ENCODE measurements at regions not wholly inside any gene's neighbourhood (a gene's known extent, or its start where the extent isn't known, plus 50 kb on each side); places are given as distances from the start of the nearest gene placed in this dataset.

DNA sequence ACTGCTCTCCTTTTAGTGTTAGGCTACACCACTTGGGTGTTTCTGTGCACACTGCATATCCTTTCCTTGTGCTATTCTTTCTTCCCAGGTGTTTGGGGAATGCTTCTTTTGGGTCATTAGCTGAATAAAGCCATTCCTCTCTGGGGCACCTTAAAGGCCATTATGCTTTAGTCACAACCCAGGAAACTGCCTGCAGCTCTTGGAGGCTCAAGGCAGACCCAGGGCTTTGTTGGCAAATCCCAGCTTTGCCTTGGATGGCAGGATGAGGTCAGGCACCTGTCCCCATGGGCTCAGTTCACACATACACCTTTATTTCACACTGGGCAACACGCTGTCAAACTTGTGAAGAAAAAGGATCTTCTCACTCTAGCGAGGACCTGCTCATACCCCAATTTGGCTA is 460.6 kb downstream of the CCSER2 start:
- in situ Hi-C loops (cut with MboI; ENCODE audit: low sequenced_read_pairs): no loop called here
- H3K56ac ChIP-seq (ENCODE audit: extremely low read depth, insufficient read depth, low read length): no peak overlapping the region
- no peak overlapping the region for H2BK5ac ChIP-seq (ENCODE audit: low read depth, low read length, poor library complexity, severe bottlenecking)
- no peak overlapping the region for H3K27ac ChIP-seq (ENCODE audit: insufficient read depth, low read length)
- H3K79me1 ChIP-seq (ENCODE audit: low read depth in 1 of 2, low read length in 2 of 2): no peaks in the 10 kb centered on the region
- no peak overlapping the region for H3K4me2 ChIP-seq (ENCODE audit: low read depth, low read length)
- no peak overlapping the region for H4K91ac ChIP-seq (ENCODE audit: insufficient read depth, low read depth, low read length)
- CTCF ChIA-PET: no interaction called here
- POLR2A ChIA-PET (ENCODE audit: unreplicated experiment): no interaction called here
- H3K27me3 ChIP-seq (ENCODE audit: control insufficient read depth, insufficient read depth, low read length): no peaks in the 10 kb centered on the region
- no peak for DNase-seq
- no peak overlapping the region for H3K18ac ChIP-seq (ENCODE audit: low read depth, low read length)
- no CpG with 5 or more reads among the region's 2 CpGs for WGBS, 2 experiments (ENCODE audit: extremely low coverage in 2 of 2, insufficient read length in 1 of 2)
- H3K9ac ChIP-seq (ENCODE audit: low read depth, low read length): no peak overlapping the region
- no peak overlapping the region for H2AFZ ChIP-seq (replicated peaks; ENCODE audit: low read length, poor library complexity)
- no peak overlapping the region for H2AK9ac ChIP-seq (replicated peaks; ENCODE audit: low read depth, low read length, poor library complexity)
- dilution Hi-C loops (cut with HindIII; ENCODE audit: low sequenced_read_pairs, unreplicated experiment): no loop called here
- no peak overlapping the region for H4K5ac ChIP-seq (ENCODE audit: low read depth, low read length)
- H3K23ac ChIP-seq (ENCODE audit: low read depth, low read length): no peak overlapping the region
- no peak overlapping the region for H2BK20ac ChIP-seq (ENCODE audit: low read depth, low read length)
- no peak overlapping the region for H2BK15ac ChIP-seq (ENCODE audit: low read depth, low read length)
- H3K9me3 ChIP-seq (ENCODE audit: control insufficient read depth, insufficient read depth, low read length): peaks cover 16% of the 10 kb centered on the region
- no peak for ATAC-seq (ENCODE audit: low read depth)
- no peak overlapping the region for H3K4ac ChIP-seq (ENCODE audit: low read depth, low read length)
- no peak overlapping the region for H2BK120ac ChIP-seq (ENCODE audit: low read depth, low read length)
- no peak overlapping the region for H3K14ac ChIP-seq (replicated peaks; ENCODE audit: low read depth, low read length)
- no peaks in the 10 kb centered on the region for H3K36me3 ChIP-seq (ENCODE audit: control insufficient read depth, insufficient read depth, low read length)
- H3K4me3 ChIP-seq (ENCODE audit: insufficient read depth, low read depth, low read length): no peak overlapping the region
- BruUV-seq (replicated peaks): no TSS peak
- H3K4me1 ChIP-seq (ENCODE audit: control insufficient read depth, insufficient read depth, low read length): no peaks in the 10 kb centered on the region
- no peaks in the 10 kb centered on the region for H3K9me1 ChIP-seq (ENCODE audit: insufficient read depth, low read length)
- intact Hi-C loops (cut with micrococcal nuclease): no loop called here
- H2AK5ac ChIP-seq (ENCODE audit: low read depth, low read length): no peak overlapping the region
- no peaks in the 10 kb centered on the region for H4K20me1 ChIP-seq (ENCODE audit: insufficient read depth, low read length)
- H4K8ac ChIP-seq (ENCODE audit: low read depth in 2 of 2, low read length in 2 of 2): no peak overlapping the region
- no peak for TF ChIP-seq MAFK (IDR thresholded peaks at IDR 0.05; ENCODE audit: low read depth, low read length)
- TF ChIP-seq, protein P1, sequence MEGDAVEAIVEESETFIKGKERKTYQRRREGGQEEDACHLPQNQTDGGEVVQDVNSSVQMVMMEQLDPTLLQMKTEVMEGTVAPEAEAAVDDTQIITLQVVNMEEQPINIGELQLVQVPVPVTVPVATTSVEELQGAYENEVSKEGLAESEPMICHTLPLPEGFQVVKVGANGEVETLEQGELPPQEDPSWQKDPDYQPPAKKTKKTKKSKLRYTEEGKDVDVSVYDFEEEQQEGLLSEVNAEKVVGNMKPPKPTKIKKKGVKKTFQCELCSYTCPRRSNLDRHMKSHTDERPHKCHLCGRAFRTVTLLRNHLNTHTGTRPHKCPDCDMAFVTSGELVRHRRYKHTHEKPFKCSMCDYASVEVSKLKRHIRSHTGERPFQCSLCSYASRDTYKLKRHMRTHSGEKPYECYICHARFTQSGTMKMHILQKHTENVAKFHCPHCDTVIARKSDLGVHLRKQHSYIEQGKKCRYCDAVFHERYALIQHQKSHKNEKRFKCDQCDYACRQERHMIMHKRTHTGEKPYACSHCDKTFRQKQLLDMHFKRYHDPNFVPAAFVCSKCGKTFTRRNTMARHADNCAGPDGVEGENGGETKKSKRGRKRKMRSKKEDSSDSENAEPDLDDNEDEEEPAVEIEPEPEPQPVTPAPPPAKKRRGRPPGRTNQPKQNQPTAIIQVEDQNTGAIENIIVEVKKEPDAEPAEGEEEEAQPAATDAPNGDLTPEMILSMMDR (conservative IDR thresholded peaks at IDR 0.05; ENCODE audit: low read depth, low read length): no peak
- no peak for TF ChIP-seq FOS (IDR thresholded peaks at IDR 0.05; ENCODE audit: low read depth, low read length)
- no peak for TF ChIP-seq SMC3 (IDR thresholded peaks at IDR 0.05; ENCODE audit: low read depth, low read length)
- no peak for TF ChIP-seq RCOR1 (IDR thresholded peaks at IDR 0.05; ENCODE audit: insufficient replicate concordance, low read length)
- TF ChIP-seq, protein P2, sequence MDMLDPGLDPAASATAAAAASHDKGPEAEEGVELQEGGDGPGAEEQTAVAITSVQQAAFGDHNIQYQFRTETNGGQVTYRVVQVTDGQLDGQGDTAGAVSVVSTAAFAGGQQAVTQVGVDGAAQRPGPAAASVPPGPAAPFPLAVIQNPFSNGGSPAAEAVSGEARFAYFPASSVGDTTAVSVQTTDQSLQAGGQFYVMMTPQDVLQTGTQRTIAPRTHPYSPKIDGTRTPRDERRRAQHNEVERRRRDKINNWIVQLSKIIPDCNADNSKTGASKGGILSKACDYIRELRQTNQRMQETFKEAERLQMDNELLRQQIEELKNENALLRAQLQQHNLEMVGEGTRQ (IDR thresholded peaks at IDR 0.05; ENCODE audit: low read depth, low read length): no peak
- TF ChIP-seq, protein P3, sequence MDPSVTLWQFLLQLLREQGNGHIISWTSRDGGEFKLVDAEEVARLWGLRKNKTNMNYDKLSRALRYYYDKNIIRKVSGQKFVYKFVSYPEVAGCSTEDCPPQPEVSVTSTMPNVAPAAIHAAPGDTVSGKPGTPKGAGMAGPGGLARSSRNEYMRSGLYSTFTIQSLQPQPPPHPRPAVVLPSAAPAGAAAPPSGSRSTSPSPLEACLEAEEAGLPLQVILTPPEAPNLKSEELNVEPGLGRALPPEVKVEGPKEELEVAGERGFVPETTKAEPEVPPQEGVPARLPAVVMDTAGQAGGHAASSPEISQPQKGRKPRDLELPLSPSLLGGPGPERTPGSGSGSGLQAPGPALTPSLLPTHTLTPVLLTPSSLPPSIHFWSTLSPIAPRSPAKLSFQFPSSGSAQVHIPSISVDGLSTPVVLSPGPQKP (IDR thresholded peaks at IDR 0.05; ENCODE audit: borderline replicate concordance, low read depth, low read length): no peak
- no peak for TF ChIP-seq MXI1 (IDR thresholded peaks at IDR 0.05; ENCODE audit: borderline replicate concordance, low read depth, low read length)
- no peak for TF ChIP-seq BHLHE40 (IDR thresholded peaks at IDR 0.05; ENCODE audit: low read depth, low read length)
